ENCODE measurements at regions not wholly inside any gene's neighbourhood (a gene's known extent, or its start where the extent isn't known, plus 50 kb on each side); places are given as distances from the start of the nearest gene placed in this dataset.
A peak's percentile ranks its signal among the peaks of the same experiment; 100 is the strongest.
"Not testable (repeated sequence)": the region's sequence is repeated elsewhere in the genome, so short reads cannot be mapped to it uniquely, and the experiment has no call there.

- intact Hi-C loops (cut with DNase I): no loop called here
- H3K4me1 ChIP-seq: no peaks in the 10 kb centered on the region
- H3K4me3 ChIP-seq: no peak overlapping the region
- no peaks in the 10 kb centered on the region for H3K27me3 ChIP-seq
- TF ChIP-seq, protein P1, sequence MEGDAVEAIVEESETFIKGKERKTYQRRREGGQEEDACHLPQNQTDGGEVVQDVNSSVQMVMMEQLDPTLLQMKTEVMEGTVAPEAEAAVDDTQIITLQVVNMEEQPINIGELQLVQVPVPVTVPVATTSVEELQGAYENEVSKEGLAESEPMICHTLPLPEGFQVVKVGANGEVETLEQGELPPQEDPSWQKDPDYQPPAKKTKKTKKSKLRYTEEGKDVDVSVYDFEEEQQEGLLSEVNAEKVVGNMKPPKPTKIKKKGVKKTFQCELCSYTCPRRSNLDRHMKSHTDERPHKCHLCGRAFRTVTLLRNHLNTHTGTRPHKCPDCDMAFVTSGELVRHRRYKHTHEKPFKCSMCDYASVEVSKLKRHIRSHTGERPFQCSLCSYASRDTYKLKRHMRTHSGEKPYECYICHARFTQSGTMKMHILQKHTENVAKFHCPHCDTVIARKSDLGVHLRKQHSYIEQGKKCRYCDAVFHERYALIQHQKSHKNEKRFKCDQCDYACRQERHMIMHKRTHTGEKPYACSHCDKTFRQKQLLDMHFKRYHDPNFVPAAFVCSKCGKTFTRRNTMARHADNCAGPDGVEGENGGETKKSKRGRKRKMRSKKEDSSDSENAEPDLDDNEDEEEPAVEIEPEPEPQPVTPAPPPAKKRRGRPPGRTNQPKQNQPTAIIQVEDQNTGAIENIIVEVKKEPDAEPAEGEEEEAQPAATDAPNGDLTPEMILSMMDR (IDR thresholded peaks at IDR 0.05): no peak
- no peak for TF ChIP-seq POLR2A (IDR thresholded peaks at IDR 0.05)
- no peak overlapping the region for H3K27ac ChIP-seq
- H3K9me3 ChIP-seq: no peaks in the 10 kb centered on the region
- no peaks in the 10 kb centered on the region for H3K36me3 ChIP-seq
- no peak for DNase-seq
These were observed 163.3 kb upstream of the CTSO start for GRCh38 chr4:156116991-156117390.

GRCh38 chr4:156113138-156113765, 159.6 kb upstream of the CTSO start:
- Histone ChIP-seq H3K27ac (no peak overlapping the region), H3K27me3 (no peaks in the 10 kb centered on the region), H3K4me3 (no peak overlapping the region), H3K4me1 (peaks cover 0 to 14% (median 0%) of the 10 kb centered on the region in 3 donors), H3K36me3 (no peaks in the 10 kb centered on the region), H3K9me3 (no peaks in the 10 kb centered on the region)
- intact Hi-C loops (cut with DNase I): no loop called here
- no peak for TF ChIP-seq POLR2A (IDR thresholded peaks at IDR 0.05)
- TF ChIP-seq, protein P1 (IDR thresholded peaks at IDR 0.05): peak in 2 of 6 experiments; percentile 12 to 18
- DNase-seq: no peak
- WGBS, 2 donors: 43 to 50% methylated on average over 1 of the region's 1 CpG

DNA sequence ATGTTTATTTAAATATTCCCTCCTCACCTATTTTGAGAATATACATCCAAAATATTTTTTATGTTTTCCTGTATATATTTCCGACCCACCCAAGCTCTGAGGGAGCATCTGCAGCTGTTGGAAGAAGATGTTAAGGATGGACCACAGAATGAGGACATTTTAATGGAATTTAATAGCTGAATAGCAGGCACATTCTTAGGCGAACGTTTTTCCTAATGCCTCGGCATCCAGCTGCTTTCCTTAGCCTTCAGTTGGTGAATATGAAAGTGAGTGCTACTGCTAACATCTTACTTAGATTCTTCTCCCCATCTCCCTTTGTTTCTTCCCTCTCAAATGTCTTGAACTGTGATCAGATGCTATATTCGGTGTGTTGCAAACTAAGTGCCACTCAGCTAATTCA, 158.0 kb upstream of the CTSO start:
- Histone ChIP-seq H3K36me3 (no peaks in the 10 kb centered on the region), H3K9me3 (no peaks in the 10 kb centered on the region), H3K4me1 (peaks cover 0 to 14% (median 0%) of the 10 kb centered on the region in 3 donors), H3K4me3 (no peak overlapping the region), H3K27ac (no peak overlapping the region), H3K27me3 (no peaks in the 10 kb centered on the region)
- WGBS, 2 donors: 68 to 69% methylated on average over 5 of the region's 5 CpGs
- intact Hi-C loops (cut with DNase I): no loop called here
- TF ChIP-seq, protein P1 (IDR thresholded peaks at IDR 0.05): no peak
- DNase-seq: no peak

DNA sequence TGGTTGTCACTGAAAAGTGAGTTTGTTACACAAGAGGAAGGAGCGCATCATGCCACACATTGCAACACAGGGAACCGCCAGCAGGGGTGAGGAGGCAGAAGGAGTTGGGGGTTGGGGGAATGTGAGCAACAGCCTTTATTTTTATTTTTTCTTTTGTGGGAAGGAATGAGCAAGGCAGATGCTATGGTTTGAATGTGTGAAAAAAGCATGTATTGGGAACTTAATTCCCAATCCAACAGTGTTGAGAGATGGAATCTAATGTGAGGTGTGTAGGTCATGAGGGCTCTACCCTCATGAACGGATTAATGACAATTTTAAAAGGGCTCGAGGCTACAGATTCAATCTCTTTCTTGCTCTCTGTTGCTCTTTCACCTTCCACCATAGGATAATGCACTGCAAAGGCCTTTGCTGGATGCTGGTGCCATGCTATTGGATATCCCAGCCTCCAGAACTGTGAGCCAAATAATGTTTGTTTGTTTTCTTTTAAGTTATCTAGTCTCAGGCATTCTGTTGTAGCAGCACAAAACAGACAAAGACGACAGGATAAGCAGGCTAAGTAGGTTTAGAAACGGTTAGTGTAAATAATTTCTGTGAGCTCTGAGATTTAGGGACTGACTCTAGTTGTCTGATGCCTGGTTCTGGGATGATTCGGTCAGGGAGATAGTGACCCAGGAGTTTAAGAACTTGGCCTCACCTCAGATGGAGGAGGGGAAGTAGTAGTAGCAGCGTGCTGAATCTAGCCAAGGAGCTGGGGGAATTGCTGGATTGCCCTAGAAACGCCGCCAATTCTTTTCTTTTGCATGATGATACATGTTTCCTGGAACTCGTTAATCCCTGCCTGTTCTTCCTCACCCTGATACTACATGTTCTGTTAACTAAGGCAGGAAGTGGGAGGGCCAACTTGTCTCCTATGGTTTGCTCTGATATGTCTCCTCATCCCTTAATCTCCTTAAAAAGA, 156.6 kb upstream of the CTSO start:
- TF ChIP-seq POLR2A (IDR thresholded peaks at IDR 0.05): no peak
- TF ChIP-seq, protein P1 (IDR thresholded peaks at IDR 0.05): peak in 1 of 6 experiments; percentile 29
- no peak for DNase-seq
- 26 to 27% methylated on average over 11 of the region's 11 CpGs for WGBS, 2 donors
- H3K36me3 ChIP-seq: no peaks in the 10 kb centered on the region
- no peaks in the 10 kb centered on the region for H3K27me3 ChIP-seq
- H3K27ac ChIP-seq: no peak overlapping the region
- no peaks in the 10 kb centered on the region for H3K9me3 ChIP-seq
- H3K4me1 ChIP-seq: peaks cover 0 to 14% (median 0%) of the 10 kb centered on the region in 3 donors
- intact Hi-C loops (cut with DNase I): no loop called here
- no peak overlapping the region for H3K4me3 ChIP-seq

- H3K4me3 ChIP-seq; H3K9me3 ChIP-seq; H3K36me3 ChIP-seq; H3K27me3 ChIP-seq; intact Hi-C loops (cut with DNase I); DNase-seq; H3K27ac ChIP-seq: not testable (repeated sequence)
- H3K4me1 ChIP-seq: peaks cover 0 to 14% (median 0%) of the 10 kb centered on the region in 3 donors
- 86 to 100% methylated on average over 1 of the region's 1 CpG for WGBS, 2 donors
These were observed 155.4 kb upstream of the CTSO start for GRCh38 chr4:156109087-156109486.

Measured in esophagus squamous epithelium (tissue), 5 donors.